LNCaP clone FGC (cell line): ENCODE measurements at regions not wholly inside any gene's neighbourhood (a gene's known extent, or its start where the extent isn't known, plus 50 kb on each side); places are given as distances from the start of the nearest gene placed in this dataset.

Source experiments
- DNase-seq: peaks from one replicate; pipeline ENCODE4 v3.0.0-alpha.2; 2011; ENCODE audit warnings: low read depth
- H3K4me3 ChIP-seq: 2 replicates; pipeline ENCODE4 v1.5.1; 2011; ENCODE audit warnings: mild to moderate bottlenecking, low read depth, low read length, control low read depth
- CTCF ChIP-seq: IDR thresholded peaks from 2 replicates; pipeline ENCODE4 v1.5.1; 2012; ENCODE audit warnings: mild to moderate bottlenecking; ENCODE audit not compliant: control insufficient read depth, insufficient read depth; ENCODE audit errors: extremely low read depth

GRCh38 chrX:124250835-124251437 is 81.5 kb upstream of the TEX13D start:
- no peak overlapping the region for H3K4me3 ChIP-seq
- no peak for TF ChIP-seq CTCF
- DNase-seq: no peak

DNA sequence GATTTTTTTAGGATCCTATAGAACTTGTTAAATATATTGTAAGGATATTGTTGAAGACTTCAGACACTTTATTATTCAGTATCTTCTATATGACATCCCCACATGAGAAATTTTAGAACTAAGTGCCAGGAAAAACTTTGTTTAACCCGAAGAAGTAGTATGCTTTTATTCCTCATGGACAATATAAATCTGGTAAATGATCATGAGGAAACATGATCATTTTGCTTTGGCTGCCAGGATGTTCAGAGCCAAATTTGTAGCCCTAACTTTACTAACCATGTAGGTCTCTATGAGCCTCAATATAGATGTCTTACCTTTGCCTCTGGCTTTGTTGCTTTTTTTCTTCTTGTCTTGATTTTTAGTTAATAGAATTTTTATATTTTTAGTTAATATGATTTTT is 77.8 kb upstream of the TEX13D start:
- no peak for TF ChIP-seq CTCF
- H3K4me3 ChIP-seq: no peak overlapping the region
- no peak for DNase-seq

- TF ChIP-seq CTCF: no peak
- H3K4me3 ChIP-seq: no peak overlapping the region
- no peak for DNase-seq
Observed at GRCh38 chrX:124256216-124256615, 76.2 kb upstream of the TEX13D start.

- TF ChIP-seq CTCF: no peak
- no peak for DNase-seq
Observed at GRCh38 chrX:124256629-124257380, 75.7 kb upstream of the TEX13D start.

DNA sequence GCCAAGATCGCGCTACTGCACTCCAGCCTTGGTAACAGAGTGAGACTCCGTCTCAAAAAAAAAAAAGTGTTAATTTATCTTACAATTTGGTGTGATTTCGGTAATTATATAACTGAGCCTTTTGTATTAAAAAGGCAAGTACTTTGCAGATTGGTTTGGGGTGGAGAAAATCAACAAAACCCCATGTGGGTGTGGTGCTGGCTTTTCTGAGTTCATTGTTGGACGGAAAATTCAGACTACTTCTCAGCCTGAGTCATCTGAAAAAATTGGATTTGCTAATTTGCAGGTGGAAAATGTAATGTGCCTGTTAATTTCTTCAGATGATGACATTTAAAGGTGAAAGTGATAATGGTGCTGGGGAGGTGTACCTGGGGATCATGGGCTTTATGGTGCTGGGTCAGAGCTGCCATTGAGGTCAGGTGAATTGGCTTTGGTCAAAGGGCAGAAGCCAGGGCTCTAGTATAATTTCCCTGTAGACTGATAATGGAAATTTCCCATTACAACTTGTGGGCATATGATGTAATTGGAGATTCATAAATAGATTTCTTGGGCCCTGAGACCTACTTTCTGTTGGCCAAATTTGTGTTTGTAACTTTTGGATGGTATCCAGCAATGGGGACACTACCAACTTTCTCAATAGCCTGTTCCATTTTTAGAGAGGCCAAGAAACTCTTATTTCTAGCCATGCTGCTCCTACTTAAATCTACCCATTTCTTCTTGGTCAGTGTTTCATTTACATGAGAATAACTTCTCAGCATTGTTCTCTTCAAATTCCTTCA is 74.3 kb upstream of the TEX13D start:
- H3K4me3 ChIP-seq: no peak overlapping the region
- no peak for TF ChIP-seq CTCF
- no peak for DNase-seq

More at GRCh38 chrX:124256629-124257380, 75.7 kb upstream of the TEX13D start:
- no peak overlapping the region for H3K4me3 ChIP-seq

- DNase-seq: no peak
- no peak for TF ChIP-seq CTCF
- no peak overlapping the region for H3K4me3 ChIP-seq
Observed at GRCh38 chrX:124260845-124261244, 71.6 kb upstream of the TEX13D start.

DNA sequence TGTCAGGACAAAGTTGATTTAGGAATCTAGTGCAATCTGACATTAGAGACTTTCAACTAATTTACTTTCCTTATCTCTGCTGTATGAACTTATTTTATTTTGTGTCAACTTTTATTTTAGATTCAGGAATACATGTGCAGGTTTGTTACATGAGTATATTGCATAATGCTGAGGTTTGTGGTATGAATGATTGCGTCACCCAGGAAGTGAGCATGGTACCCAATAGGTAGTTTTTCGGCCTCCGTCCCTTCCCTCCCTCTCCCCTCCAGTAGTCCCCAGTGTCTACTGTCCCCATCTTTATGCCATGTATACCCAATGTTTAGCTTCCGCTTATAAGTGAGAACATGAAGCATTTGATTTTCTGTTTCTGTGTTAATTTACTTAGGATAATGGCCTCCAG is 68.7 kb upstream of the TEX13D start:
- no peak for TF ChIP-seq CTCF
- no peak overlapping the region for H3K4me3 ChIP-seq
- no peak for DNase-seq
